HG02840 (cell line): ENCODE measurements at regions not wholly inside any gene's neighbourhood (a gene's known extent, or its start where the extent isn't known, plus 50 kb on each side); places are given as distances from the start of the nearest gene placed in this dataset.
"Not testable (repeated sequence)": the region's sequence is repeated elsewhere in the genome, so short reads cannot be mapped to it uniquely, and the experiment has no call there.

ENCODE experiments used
- ATAC-seq: cut with Tn5 transposase; IDR thresholded peaks from one replicate; pipeline ENCODE4 v1.9.1; 2021; ENCODE audit warnings: mild to moderate bottlenecking, moderate library complexity, moderate number of reproducible peaks; ENCODE audit not compliant: unreplicated experiment, low FRiP score

- ATAC-seq, result no peak
Measured at GRCh38 chr6:82624251-82624650, 260.6 kb downstream of the TPBG start.

GRCh38 chr6:82626946-82627345 is 263.3 kb downstream of the TPBG start:
- ATAC-seq, result not testable (repeated sequence)

- ATAC-seq, result no peak
Measured at GRCh38 chr6:82629921-82630320, 266.3 kb downstream of the TPBG start.

GRCh38 chr6:82641677-82642076 is 278.1 kb downstream of the TPBG start:
- no peak for ATAC-seq

GRCh38 chr6:82645536-82646230 is 282.1 kb downstream of the TPBG start:
- ATAC-seq, result no peak

GRCh38 chr6:82646231-82646615 is 282.6 kb downstream of the TPBG start:
- ATAC-seq, result no peak

- no peak for ATAC-seq
Measured at GRCh38 chr6:82651845-82652335, 288.3 kb downstream of the TPBG start.

- no peak for ATAC-seq
Measured at GRCh38 chr6:82679232-82679631, 315.6 kb downstream of the TPBG start.

- ATAC-seq, result no peak
Measured at GRCh38 chr6:82680192-82680591, 316.6 kb downstream of the TPBG start.

GRCh38 chr6:82681119-82681714 is 317.6 kb downstream of the TPBG start:
- no peak for ATAC-seq

- no peak for ATAC-seq
Measured at GRCh38 chr6:82686719-82687118, 323.1 kb downstream of the TPBG start.

GRCh38 chr6:82687855-82688254 is 324.2 kb downstream of the TPBG start:
- ATAC-seq, result no peak

GRCh38 chr6:82690283-82690682 is 326.7 kb downstream of the TPBG start:
- no peak for ATAC-seq

- no peak for ATAC-seq
Measured at GRCh38 chr6:82691997-82692396, 328.4 kb downstream of the TPBG start.

GRCh38 chr6:82693094-82693493 is 329.5 kb downstream of the TPBG start:
- no peak for ATAC-seq

- ATAC-seq, result no peak
Measured at GRCh38 chr6:82701341-82701740, 337.7 kb downstream of the TPBG start.

GRCh38 chr6:82702574-82702973 is 339.0 kb downstream of the TPBG start:
- no peak for ATAC-seq

- no peak for ATAC-seq
Measured at GRCh38 chr6:82703230-82703629, 339.6 kb downstream of the TPBG start.

- ATAC-seq, result no peak
Measured at GRCh38 chr6:82704045-82704444, 340.4 kb downstream of the TPBG start.

- no peak for ATAC-seq
Measured at GRCh38 chr6:82705579-82705978, 342.0 kb downstream of the TPBG start.

- no peak for ATAC-seq
Measured at GRCh38 chr6:82711105-82711827, 347.6 kb downstream of the TPBG start.

GRCh38 chr6:82711971-82712370 is 348.4 kb downstream of the TPBG start:
- ATAC-seq, result no peak
